Stromal cell of bone marrow (primary cell): ENCODE measurements at regions not wholly inside any gene's neighbourhood (a gene's known extent, or its start where the extent isn't known, plus 50 kb on each side); places are given as distances from the start of the nearest gene placed in this dataset.
A peak's percentile ranks its signal among the peaks of the same experiment; 100 is the strongest.
"Not testable (repeated sequence)": the region's sequence is repeated elsewhere in the genome, so short reads cannot be mapped to it uniquely, and the experiment has no call there.

Source experiments
- DNase-seq: peaks from one replicate; pipeline ENCODE4 v3.0.0-alpha.2; 2012; ENCODE audit warnings: low read depth

GRCh38 chr1:78298349-78298748, 192.4 kb upstream of the PTGFR start:
- DNase-seq = no peak

- no peak for DNase-seq
These were observed 189.6 kb upstream of the PTGFR start for GRCh38 chr1:78301141-78301540.

GRCh38 chr1:78303620-78304019, 187.2 kb upstream of the PTGFR start:
- peak; percentile 99 for DNase-seq

- no peak for DNase-seq
These were observed 186.4 kb upstream of the PTGFR start for GRCh38 chr1:78304341-78304740.

- DNase-seq = no peak
These were observed 186.0 kb upstream of the PTGFR start for GRCh38 chr1:78304761-78305160.

GRCh38 chr1:78310261-78310660, 180.5 kb upstream of the PTGFR start:
- DNase-seq = not testable (repeated sequence)

GRCh38 chr1:78318011-78318410, 172.8 kb upstream of the PTGFR start:
- peak; percentile 29 for DNase-seq

GRCh38 chr1:78319603-78320002, 171.2 kb upstream of the PTGFR start:
- no peak for DNase-seq

DNA sequence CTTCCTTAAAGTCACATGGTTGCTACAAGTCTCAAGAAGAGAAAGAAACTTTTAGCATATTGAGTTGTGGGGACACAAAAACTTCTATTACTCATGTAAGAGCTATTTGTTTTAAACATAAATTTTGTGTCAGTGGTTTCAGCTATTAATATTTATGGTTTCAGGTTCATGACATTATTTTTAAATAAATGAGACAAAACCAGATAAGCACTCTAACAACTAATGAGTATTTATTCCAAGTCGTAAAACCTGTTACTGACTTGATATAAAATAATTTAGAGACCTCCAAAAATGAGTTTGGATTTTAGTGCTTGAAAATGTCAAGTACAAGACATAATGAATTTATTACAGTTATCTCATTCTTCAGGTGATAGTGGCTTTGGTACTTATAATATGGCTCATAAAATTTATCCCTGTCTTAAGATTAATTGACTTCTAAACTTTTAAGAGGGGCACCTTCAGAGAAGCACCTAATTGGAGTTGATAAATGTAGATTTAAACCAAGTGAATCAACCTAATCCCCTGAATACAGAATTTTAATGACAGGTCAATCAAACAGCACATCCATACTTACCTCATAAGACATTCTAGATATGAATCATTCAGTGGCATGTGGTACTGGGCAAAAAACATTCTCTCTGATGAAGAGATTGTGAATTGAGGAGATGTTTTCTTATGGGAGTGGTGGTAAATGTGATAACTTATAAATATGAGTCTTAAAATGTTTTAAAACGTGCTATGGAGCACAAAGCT, 167.7 kb upstream of the PTGFR start:
- no peak for DNase-seq

DNA sequence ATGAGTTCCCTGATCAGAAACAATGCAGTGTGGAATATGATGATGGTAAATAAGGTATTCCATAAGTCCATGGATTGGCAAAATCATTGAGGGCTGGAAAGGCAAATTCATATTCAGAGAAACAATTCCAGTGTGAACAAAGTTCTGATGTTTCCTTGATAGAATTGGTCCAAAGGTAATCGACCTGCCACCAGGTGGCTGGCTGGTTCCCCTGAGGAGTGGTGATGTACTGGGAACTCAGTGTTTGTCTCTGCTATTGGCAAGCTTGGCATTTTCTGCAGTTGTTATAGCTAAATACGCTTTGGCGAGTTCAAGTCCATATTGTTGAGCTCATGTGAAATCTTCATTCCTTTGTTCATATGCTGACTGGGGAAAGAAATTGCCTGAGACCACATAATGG, 165.5 kb upstream of the PTGFR start:
- DNase-seq = no peak

DNA sequence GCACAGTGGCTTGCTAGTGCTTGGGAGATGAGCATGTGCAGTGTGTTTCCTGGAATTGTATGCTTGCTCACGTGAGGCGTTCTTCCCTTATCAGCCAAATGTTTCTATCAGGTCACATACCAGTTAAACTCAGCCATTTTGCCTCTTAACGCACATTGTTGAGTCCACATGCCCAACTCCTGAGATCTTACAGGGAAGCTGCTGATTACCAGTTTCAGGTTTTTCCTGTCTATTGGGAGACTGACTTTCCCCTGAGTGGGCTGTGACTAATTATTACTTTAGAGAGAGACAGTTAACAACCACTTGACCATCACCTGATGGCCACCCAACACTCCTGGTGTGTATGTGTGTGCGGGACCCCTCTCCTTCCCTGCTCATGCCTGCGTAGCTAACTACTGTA, 161.3 kb upstream of the PTGFR start:
- no peak for DNase-seq

GRCh38 chr1:78331799-78332198, 159.0 kb upstream of the PTGFR start:
- DNase-seq = no peak

- no peak for DNase-seq
These were observed 157.3 kb upstream of the PTGFR start for GRCh38 chr1:78333502-78333901.

DNA sequence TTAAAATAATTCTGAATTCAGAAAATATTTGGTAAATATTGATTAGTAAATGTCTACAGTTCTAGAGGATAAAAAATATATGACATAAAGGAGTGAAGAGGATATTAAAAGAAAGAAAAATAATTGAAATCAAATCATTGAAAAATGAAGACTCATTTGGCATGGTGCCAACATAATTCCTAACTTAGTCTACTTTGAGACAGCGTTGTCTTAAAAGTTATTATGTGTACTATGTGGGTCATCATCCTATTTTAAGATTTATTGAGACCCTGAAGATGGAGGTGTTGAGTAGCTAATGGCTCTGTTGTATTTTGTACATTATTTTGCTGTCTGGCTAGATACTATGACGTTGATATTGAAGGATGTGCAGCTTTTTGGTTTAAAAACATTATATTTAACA, 156.7 kb upstream of the PTGFR start:
- DNase-seq = no peak

- DNase-seq = peak; percentile 71
These were observed 155.8 kb upstream of the PTGFR start for GRCh38 chr1:78334952-78335351.

- not testable (repeated sequence) for DNase-seq
These were observed 154.0 kb upstream of the PTGFR start for GRCh38 chr1:78336751-78337150.

GRCh38 chr1:78339490-78339889, 151.3 kb upstream of the PTGFR start:
- DNase-seq = peak; percentile 55

GRCh38 chr1:78340006-78340405, 150.8 kb upstream of the PTGFR start:
- DNase-seq = peak; percentile 92

GRCh38 chr1:78348496-78349284, 142.1 kb upstream of the PTGFR start:
- no peak for DNase-seq

- DNase-seq = no peak
These were observed 139.1 kb upstream of the PTGFR start for GRCh38 chr1:78351551-78352216.

DNA sequence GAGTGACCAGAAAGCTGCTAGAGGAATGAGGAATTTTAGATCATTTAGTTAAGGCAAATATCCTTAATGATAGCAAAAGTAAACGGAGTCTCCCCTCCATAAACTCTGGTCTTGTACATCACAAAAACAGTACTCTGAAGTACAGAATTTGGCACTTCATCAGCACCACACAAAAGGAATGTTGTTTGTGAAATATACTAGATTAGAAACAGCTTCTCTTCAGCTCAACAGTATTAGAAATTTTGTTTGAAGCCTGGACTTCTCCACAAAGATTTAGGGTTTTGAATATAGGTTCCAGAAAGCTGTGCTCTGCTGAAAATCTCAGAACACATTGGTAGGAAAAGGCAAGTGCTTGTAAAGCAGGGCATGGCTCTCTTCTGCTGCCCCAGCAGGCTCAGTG, 135.1 kb upstream of the PTGFR start:
- DNase-seq = no peak

DNA sequence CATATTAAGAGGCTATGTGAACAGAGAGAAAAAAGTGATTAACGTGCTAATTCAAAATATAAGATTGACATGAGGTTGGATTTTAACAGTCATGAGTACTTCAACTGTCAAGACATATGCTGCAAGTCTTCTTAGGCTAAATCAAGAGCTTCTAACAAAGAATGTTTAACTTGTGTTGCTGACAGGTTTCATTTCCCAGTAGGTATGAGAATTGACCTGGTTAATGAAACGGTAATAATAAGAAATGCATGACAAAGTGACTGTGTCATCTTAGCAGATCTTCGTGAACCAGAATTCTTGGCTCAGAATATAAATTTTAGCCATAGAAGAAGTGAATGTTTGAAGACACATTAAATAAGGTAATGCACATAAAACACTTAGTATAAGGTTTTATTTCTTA, 132.6 kb upstream of the PTGFR start:
- no peak for DNase-seq

DNA sequence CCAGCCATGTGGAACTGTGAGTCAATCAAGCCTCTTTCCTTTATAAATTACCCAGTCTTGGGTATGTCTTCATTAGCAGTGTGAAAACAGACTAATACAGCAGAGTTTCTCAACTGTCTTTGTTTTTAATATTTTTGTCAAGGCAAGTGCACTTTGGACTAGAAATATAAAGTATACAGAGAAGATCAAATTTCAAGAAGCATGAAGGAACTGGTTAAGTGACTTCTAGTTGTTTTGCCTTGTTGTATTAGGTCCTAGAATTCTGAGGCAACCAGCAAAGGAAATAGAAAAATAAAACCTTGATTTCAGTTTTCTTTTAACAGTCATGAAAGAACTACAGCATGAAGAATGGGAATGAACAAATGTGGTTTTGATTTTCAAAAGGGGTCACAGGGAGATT, 131.1 kb upstream of the PTGFR start:
- DNase-seq = no peak
